Erythroblast (primary cell): ENCODE measurements at regions not wholly inside any gene's neighbourhood (a gene's known extent, or its start where the extent isn't known, plus 50 kb on each side); places are given as distances from the start of the nearest gene placed in this dataset.

Experiments used
- GATA1 ChIP-seq: IDR thresholded peaks from 2 replicates; pipeline ENCODE4 v1.6.1; 2011; ENCODE audit warnings: low read depth, mild to moderate bottlenecking, control low read depth, low read length, moderate library complexity
- POLR2A ChIP-seq: IDR thresholded peaks from 2 replicates; pipeline ENCODE4 v1.6.1; 2011; ENCODE audit warnings: mild to moderate bottlenecking, low read length

DNA sequence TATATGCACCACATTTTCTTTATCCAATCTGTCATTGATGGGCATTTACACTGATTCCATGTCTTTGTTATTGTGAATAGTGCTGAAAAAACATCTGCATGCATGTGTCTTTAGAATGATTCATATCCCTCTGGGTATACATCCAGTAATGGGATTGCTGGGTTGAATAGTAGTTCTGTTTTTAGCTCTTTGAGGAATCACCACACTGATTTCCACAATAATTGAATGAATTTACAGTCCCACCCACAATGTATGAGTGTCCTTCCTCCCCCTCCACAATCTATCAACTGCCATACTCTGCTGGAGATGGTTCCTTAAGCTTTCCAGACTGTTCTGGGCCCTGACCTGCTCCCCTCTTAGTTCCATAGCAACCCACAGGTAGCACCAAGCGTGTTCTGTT lies 667.0 kb downstream of the LIG4 start:
- TF ChIP-seq POLR2A = no peak
- TF ChIP-seq GATA1 = no peak
